HTR-8/SVneo (cell line): ENCODE measurements at regions not wholly inside any gene's neighbourhood (a gene's known extent, or its start where the extent isn't known, plus 50 kb on each side); places are given as distances from the start of the nearest gene placed in this dataset.
"Not testable (repeated sequence)": the region's sequence is repeated elsewhere in the genome, so short reads cannot be mapped to it uniquely, and the experiment has no call there.

ENCODE experiments used
- DNase-seq: peaks from one replicate; pipeline ENCODE4 v3.0.0; 2011; ENCODE audit warnings: low spot score, mixed read lengths; ENCODE audit not compliant: insufficient read length
- FAIRE-seq: peaks from 2 replicates; lab custom pipeline; 2011; peaks lifted over from hg19 to GRCh38; lab: Jason Lieb, UNC

- DNase-seq: no peak
- no peak for FAIRE-seq
These were observed 451.4 kb downstream of the XYLT1 start for GRCh38 chr16:17019366-17019765.

- DNase-seq (no peak), FAIRE-seq (no peak)
These were observed 447.2 kb downstream of the XYLT1 start for GRCh38 chr16:17023606-17024005.

- FAIRE-seq (no peak), DNase-seq (no peak)
These were observed 446.2 kb downstream of the XYLT1 start for GRCh38 chr16:17024514-17024913.

- FAIRE-seq: no peak
- no peak for DNase-seq
These were observed 444.0 kb downstream of the XYLT1 start for GRCh38 chr16:17026600-17027242.

- no peak for FAIRE-seq
- DNase-seq: no peak
These were observed 443.2 kb downstream of the XYLT1 start for GRCh38 chr16:17027488-17028129.

- FAIRE-seq (no peak), DNase-seq (no peak)
These were observed 441.0 kb downstream of the XYLT1 start for GRCh38 chr16:17029602-17030350.

GRCh38 chr16:17031484-17032268 lies 439.1 kb downstream of the XYLT1 start:
- DNase-seq (no peak), FAIRE-seq (no peak)

GRCh38 chr16:17032332-17032731 lies 438.4 kb downstream of the XYLT1 start:
- FAIRE-seq (no peak), DNase-seq (no peak)

- no peak for FAIRE-seq
- DNase-seq: no peak
These were observed 436.1 kb downstream of the XYLT1 start for GRCh38 chr16:17034477-17035252.

GRCh38 chr16:17037499-17037898 lies 433.3 kb downstream of the XYLT1 start:
- FAIRE-seq: no peak
- DNase-seq: no peak

GRCh38 chr16:17038415-17038814 lies 432.3 kb downstream of the XYLT1 start:
- DNase-seq: no peak
- FAIRE-seq: no peak

- FAIRE-seq, DNase-seq: not testable (repeated sequence)
These were observed 421.7 kb downstream of the XYLT1 start for GRCh38 chr16:17049109-17049508.

- no peak for FAIRE-seq
- DNase-seq: no peak
These were observed 420.3 kb downstream of the XYLT1 start for GRCh38 chr16:17050468-17050867.
